IMR-90 (cell line): ENCODE measurements at regions not wholly inside any gene's neighbourhood (a gene's known extent, or its start where the extent isn't known, plus 50 kb on each side); places are given as distances from the start of the nearest gene placed in this dataset.

Source experiments
- ATAC-seq: fragments of 200-7000 bp; cut with Tn5 transposase; 2 replicates; pipeline ENCODE4 v1.9.1; 2020; ENCODE audit warnings: low read depth, mild to moderate bottlenecking, moderate library complexity
- BruUV-seq: library from RNA; stranded (reverse); fragments of 400-500 nt; replicated peaks from 2 replicates; lab custom pipeline; 2021; lab: Mats Ljungman, UMichigan
- CTCF ChIA-PET: fragments of 300-600 bp; formaldehyde crosslinking; extraction: SDS; loops from one replicate; lab custom pipeline; 2021; ENCODE audit warnings: antibody characterized with exemption; lab: Yijun Ruan, JAX
- POLR2A ChIA-PET: fragments of 300-600 bp; sonication (Branson Sonifier 250); formaldehyde crosslinking; loops from one replicate; lab custom pipeline; 2022; ENCODE audit warnings: antibody characterized with exemption; ENCODE audit not compliant: unreplicated experiment; lab: Charles Lee
- DNase-seq: peaks from one replicate; pipeline ENCODE4 v3.0.0; 2013
- H2AFZ ChIP-seq: replicated peaks from 2 replicates; pipeline ENCODE3; 2013; ENCODE audit warnings: low read length, mild to moderate bottlenecking; ENCODE audit not compliant: poor library complexity
- H2AK5ac ChIP-seq: 2 replicates; pipeline ENCODE4 v1.6.1; 2013; ENCODE audit warnings: low read depth, low read length, inconsistent platforms
- H2AK9ac ChIP-seq: replicated peaks from 2 replicates; pipeline ENCODE3; 2013; ENCODE audit warnings: mild to moderate bottlenecking, low read depth, low read length, moderate library complexity; ENCODE audit not compliant: poor library complexity
- H2BK120ac ChIP-seq: 2 replicates; pipeline ENCODE4 v1.6.1; 2013; ENCODE audit warnings: low read depth, low read length, inconsistent platforms
- H2BK15ac ChIP-seq: 3 replicates; pipeline ENCODE4 v1.6.1; 2013; ENCODE audit warnings: low read depth, low read length, inconsistent platforms
- H2BK20ac ChIP-seq: 2 replicates; pipeline ENCODE4 v1.6.1; 2013; ENCODE audit warnings: low read depth, mild to moderate bottlenecking, inconsistent platforms, low read length, moderate library complexity
- H2BK5ac ChIP-seq: 2 replicates; pipeline ENCODE4 v1.6.1; 2013; ENCODE audit warnings: mild to moderate bottlenecking, low read depth, low read length, inconsistent platforms; ENCODE audit not compliant: poor library complexity, severe bottlenecking
- H3K14ac ChIP-seq: replicated peaks from 2 replicates; pipeline ENCODE4 v1.6.1; 2013; ENCODE audit warnings: low read depth, low read length, inconsistent platforms
- H3K18ac ChIP-seq: 2 replicates; pipeline ENCODE4 v1.6.1; 2013; ENCODE audit warnings: low read depth, low read length, control low read depth
- H3K23ac ChIP-seq: 2 replicates; pipeline ENCODE4 v1.6.1; 2013; ENCODE audit warnings: low read depth, low read length, inconsistent platforms
- H3K27ac ChIP-seq: 2 replicates; pipeline ENCODE4 v1.5.1; 2013; ENCODE audit warnings: mild to moderate bottlenecking, control low read depth, low read length; ENCODE audit not compliant: insufficient read depth
- H3K27me3 ChIP-seq: 2 replicates; pipeline ENCODE4 v1.6.1; 2013; ENCODE audit warnings: low read length; ENCODE audit not compliant: control insufficient read depth, insufficient read depth
- H3K36me3 ChIP-seq: 2 replicates; pipeline ENCODE4 v1.6.1; 2013; ENCODE audit warnings: low read length, mixed read lengths; ENCODE audit not compliant: control insufficient read depth, insufficient read depth
- H3K4ac ChIP-seq: 2 replicates; pipeline ENCODE4 v1.6.1; 2013; ENCODE audit warnings: low read depth, low read length, inconsistent platforms
- H3K4me1 ChIP-seq: 2 replicates; pipeline ENCODE4 v1.6.1; 2013; ENCODE audit warnings: low read length, mixed read lengths; ENCODE audit not compliant: control insufficient read depth, insufficient read depth
- H3K4me2 ChIP-seq: 2 replicates; pipeline ENCODE4 v1.6.1; 2013; ENCODE audit warnings: low read depth, mild to moderate bottlenecking, control low read depth, low read length, moderate library complexity
- H3K4me3 ChIP-seq: 2 replicates; pipeline ENCODE4 v1.5.1; 2013; ENCODE audit warnings: low read depth, mild to moderate bottlenecking, control low read depth, low read length, moderate library complexity; ENCODE audit not compliant: insufficient read depth
- H3K56ac ChIP-seq: 2 replicates; pipeline ENCODE4 v1.6.1; 2013; ENCODE audit warnings: low read length, inconsistent platforms; ENCODE audit not compliant: insufficient read depth; ENCODE audit errors: extremely low read depth
- H3K79me1 ChIP-seq, 2 experiments: 2 replicates each; pipeline ENCODE4 v1.6.1; 2013; ENCODE audit warnings: low read length in 2 of 2, inconsistent platforms in 1 of 2, low read depth in 1 of 2
- H3K9ac ChIP-seq: 2 replicates; pipeline ENCODE4 v1.6.1; 2013; ENCODE audit warnings: low read depth, low read length, control low read depth
- H3K9me1 ChIP-seq: 2 replicates; pipeline ENCODE4 v1.6.1; 2013; ENCODE audit warnings: low read length, inconsistent platforms; ENCODE audit not compliant: insufficient read depth
- H3K9me3 ChIP-seq: 2 replicates; pipeline ENCODE4 v1.6.1; 2013; ENCODE audit warnings: low read length; ENCODE audit not compliant: control insufficient read depth, insufficient read depth
- H4K20me1 ChIP-seq: 2 replicates; pipeline ENCODE4 v1.6.1; 2013; ENCODE audit warnings: low read length, inconsistent platforms; ENCODE audit not compliant: insufficient read depth
- H4K5ac ChIP-seq: 2 replicates; pipeline ENCODE4 v1.6.1; 2013; ENCODE audit warnings: mild to moderate bottlenecking, low read depth, low read length, control low read depth
- H4K8ac ChIP-seq, 2 experiments: 2 replicates each; pipeline ENCODE4 v1.6.1; 2013; ENCODE audit warnings: low read depth in 2 of 2, low read length in 2 of 2, control low read depth in 1 of 2, inconsistent platforms in 1 of 2
- H4K91ac ChIP-seq: 2 replicates; pipeline ENCODE4 v1.6.1; 2013; ENCODE audit warnings: low read depth, low read length, inconsistent platforms; ENCODE audit not compliant: insufficient read depth
- CEBPB ChIP-seq: IDR thresholded peaks from 2 replicates; pipeline ENCODE4 v1.6.1; 2012; ENCODE audit warnings: low read depth, low read length, improper control_type of control experiment
- CHD1 ChIP-seq: IDR thresholded peaks from 2 replicates; pipeline ENCODE4 v1.6.1; 2012; ENCODE audit warnings: low read depth, low read length, improper control_type of control experiment
- FOS ChIP-seq: fragments of 150-350 bp; IDR thresholded peaks from 2 replicates; pipeline ENCODE4 v1.6.1; 2016; ENCODE audit warnings: low read depth, low read length
- MAFK ChIP-seq: IDR thresholded peaks from 2 replicates; pipeline ENCODE4 v1.6.1; 2012; ENCODE audit warnings: low read depth, low read length, improper control_type of control experiment
- MXI1 ChIP-seq: IDR thresholded peaks from 2 replicates; pipeline ENCODE4 v1.6.1; 2012; ENCODE audit warnings: low read depth, mild to moderate bottlenecking, low read length, moderate library complexity, borderline replicate concordance
- POLR2A ChIP-seq: IDR thresholded peaks from 2 replicates; pipeline ENCODE4 v1.6.1; 2012; ENCODE audit warnings: mild to moderate bottlenecking, low read depth, low read length
- RCOR1 ChIP-seq: IDR thresholded peaks from 2 replicates; pipeline ENCODE4 v1.6.1; 2012; ENCODE audit warnings: mild to moderate bottlenecking, low read length, improper control_type of control experiment; ENCODE audit not compliant: insufficient replicate concordance
- WGBS, 2 experiments: methylation state at CpG; one replicate each; pipeline versions ENCODE4 v1.1.5 to v1.1.7; 2013; ENCODE audit warnings: missing lambda C conversion rate in 2 of 2; ENCODE audit not compliant: insufficient read length in 1 of 2; ENCODE audit errors: extremely low coverage in 2 of 2; 5-methylcytosine and 5-hydroxymethylcytosine counted together
- dilution Hi-C: fragments of 300-500 bp; cut with HindIII; formaldehyde crosslinking; loops from one replicate; pipeline ENCODE4 v1.14.3; 2018; ENCODE audit warnings: low sequenced_read_pairs; ENCODE audit not compliant: unreplicated experiment
- in situ Hi-C: fragments of 300-500 bp; cut with MboI; formaldehyde crosslinking; loops from 3 replicates; pipeline ENCODE4 v1.14.3; 2019; ENCODE audit warnings: low sequenced_read_pairs, inconsistent platforms, mixed read lengths
- intact Hi-C: fragments of 100-400 bp; cut with micrococcal nuclease; formaldehyde crosslinking; loops from 2 replicates; pipeline ENCODE4 v1.10.0; 2022

- intact Hi-C loops (no loop called here), in situ Hi-C loops (no loop called here), dilution Hi-C loops (no loop called here)
- no TSS peak for BruUV-seq
- H3K9ac ChIP-seq = no peak overlapping the region
- H3K36me3 ChIP-seq = no peaks in the 10 kb centered on the region
- H2AK9ac ChIP-seq = no peak overlapping the region
- no peak overlapping the region for H2BK20ac ChIP-seq
- H4K91ac ChIP-seq = no peak overlapping the region
- H4K20me1 ChIP-seq = no peaks in the 10 kb centered on the region
- H2AK5ac ChIP-seq = no peak overlapping the region
- H3K56ac ChIP-seq = no peak overlapping the region
- H3K4me1 ChIP-seq = no peaks in the 10 kb centered on the region
- no CpG with 5 or more reads among the region's 1 CpG for WGBS, 2 experiments
- no peak overlapping the region for H2AFZ ChIP-seq
- no peak overlapping the region for H3K23ac ChIP-seq
- H3K79me1 ChIP-seq = no peaks in the 10 kb centered on the region
- no peak overlapping the region for H2BK15ac ChIP-seq
- no peak for ATAC-seq
- H3K4me3 ChIP-seq = no peak overlapping the region
- H3K18ac ChIP-seq = no peak overlapping the region
- DNase-seq = no peak
- no peaks in the 10 kb centered on the region for H3K9me3 ChIP-seq
- H3K4ac ChIP-seq = no peak overlapping the region
- H3K9me1 ChIP-seq = no peaks in the 10 kb centered on the region
- no peak overlapping the region for H3K14ac ChIP-seq
- no peak overlapping the region for H2BK5ac ChIP-seq
- CTCF ChIA-PET = no interaction called here
- H4K5ac ChIP-seq = no peak overlapping the region
- no peak overlapping the region for H3K27ac ChIP-seq
- H3K27me3 ChIP-seq = no peaks in the 10 kb centered on the region
- POLR2A ChIA-PET = no interaction called here
- no peak overlapping the region for H2BK120ac ChIP-seq
- TF ChIP-seq CHD1 (no peak), MXI1 (no peak), RCOR1 (no peak), MAFK (no peak), CEBPB (no peak), FOS (no peak), POLR2A (no peak)
- H3K4me2 ChIP-seq = no peak overlapping the region
- no peak overlapping the region for H4K8ac ChIP-seq
Observed at GRCh38 chrX:139179592-139179991, 350.9 kb upstream of the F9 start.
